Suppressor macrophage (primary cell): ENCODE measurements at regions not wholly inside any gene's neighbourhood (a gene's known extent, or its start where the extent isn't known, plus 50 kb on each side); places are given as distances from the start of the nearest gene placed in this dataset.
"Not testable (repeated sequence)": the region's sequence is repeated elsewhere in the genome, so short reads cannot be mapped to it uniquely, and the experiment has no call there.

Experiments used
- DNase-seq, 4 experiments: peaks; one replicate each; pipeline ENCODE4 v3.0.0-alpha.2; 2020 to 2022

GRCh38 chr20:17891131-17891530, 77.5 kb downstream of the SNX5 start:
- not testable (repeated sequence) for DNase-seq

DNA sequence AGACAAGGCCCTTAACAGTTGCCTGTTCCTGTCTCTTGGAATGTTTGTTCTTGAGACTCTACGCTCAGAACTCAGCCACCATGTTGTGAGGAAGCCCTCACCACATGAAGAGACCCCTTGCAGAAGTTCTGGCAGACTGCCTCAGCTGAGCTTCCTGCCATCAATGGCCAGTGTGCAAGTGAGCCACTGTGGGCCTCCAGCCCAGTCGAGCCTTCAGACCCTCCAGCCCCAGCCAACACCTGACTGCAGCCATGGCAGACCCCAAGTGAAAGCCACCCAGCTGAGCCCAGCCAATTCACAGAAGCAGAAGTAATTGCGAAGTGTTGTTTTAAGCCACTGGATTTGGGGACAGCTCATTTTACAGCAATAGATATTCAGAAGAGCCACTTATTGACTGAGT, 78.3 kb downstream of the SNX5 start:
- DNase-seq, result no peak

DNA sequence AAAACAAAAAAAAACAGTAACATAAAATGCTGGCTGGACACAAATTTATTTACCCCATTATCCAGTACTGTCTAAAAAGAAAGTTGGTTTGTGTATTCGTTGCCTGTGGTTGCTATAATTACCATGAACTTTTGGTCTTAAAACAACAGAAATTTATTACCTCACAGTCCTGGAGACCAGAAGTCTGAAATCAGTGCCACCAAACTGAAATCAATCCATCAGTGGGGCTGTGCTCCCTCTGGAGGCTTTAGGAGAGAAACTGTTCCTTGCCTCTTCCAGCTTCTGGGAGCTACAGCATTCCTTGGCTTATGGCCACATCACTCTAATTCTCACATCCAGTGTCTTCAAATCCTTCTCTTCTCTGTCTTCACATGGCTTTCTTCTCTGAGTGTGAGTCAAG, 79.4 kb downstream of the SNX5 start:
- DNase-seq, result no peak

DNA sequence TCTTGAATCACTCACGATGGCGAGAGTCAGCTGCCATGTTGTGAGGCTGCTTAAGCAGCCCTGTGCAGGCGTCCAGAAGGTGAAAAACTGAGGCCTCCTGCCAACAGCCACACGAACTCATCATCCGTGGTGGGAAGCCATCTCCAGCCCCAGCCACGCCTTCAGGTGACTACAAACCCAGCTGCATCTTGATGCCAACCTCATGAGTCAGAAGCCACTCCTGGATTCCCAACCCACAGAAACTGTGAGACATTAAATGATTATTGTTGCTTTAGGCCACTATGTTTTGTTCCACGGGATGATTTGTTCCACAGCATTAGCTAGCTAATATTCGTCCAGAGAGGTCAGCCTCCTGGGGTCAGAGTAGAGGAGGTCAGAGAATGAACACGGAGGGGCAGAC, 80.5 kb downstream of the SNX5 start:
- no peak for DNase-seq

DNA sequence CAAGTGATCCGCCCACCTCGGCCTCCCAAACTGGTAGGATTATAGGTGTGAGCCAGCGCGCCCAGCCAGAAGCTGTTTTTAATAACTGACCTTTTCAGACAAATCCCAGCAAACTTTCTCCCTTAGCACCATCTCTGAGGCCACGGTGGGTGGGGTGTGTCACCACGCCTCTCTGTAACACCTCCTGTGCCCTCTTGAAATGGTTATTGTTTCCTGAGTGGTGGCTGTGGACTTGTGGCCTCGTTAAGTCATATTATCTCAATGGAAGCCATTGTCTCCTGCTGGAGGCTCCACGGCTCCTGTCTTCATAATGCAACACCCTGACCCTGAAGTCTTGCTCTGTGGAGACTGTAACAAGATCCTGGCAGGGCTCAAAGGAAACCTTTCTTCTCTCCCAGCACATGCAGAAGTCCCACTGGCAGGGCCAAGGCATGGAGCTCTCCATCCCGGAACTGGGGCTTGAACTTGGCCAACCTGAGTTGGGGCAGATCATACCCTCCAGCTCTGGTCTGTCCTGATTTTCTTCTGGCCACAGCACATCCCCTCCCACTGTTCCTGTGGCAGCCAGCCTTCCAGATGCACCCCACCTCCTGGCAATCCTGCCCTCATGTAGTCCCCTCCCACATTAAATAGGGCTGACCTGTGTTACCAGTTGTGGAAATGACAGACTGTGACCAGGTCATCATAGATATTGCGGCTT, 81.1 kb downstream of the SNX5 start:
- DNase-seq, result no peak

DNA sequence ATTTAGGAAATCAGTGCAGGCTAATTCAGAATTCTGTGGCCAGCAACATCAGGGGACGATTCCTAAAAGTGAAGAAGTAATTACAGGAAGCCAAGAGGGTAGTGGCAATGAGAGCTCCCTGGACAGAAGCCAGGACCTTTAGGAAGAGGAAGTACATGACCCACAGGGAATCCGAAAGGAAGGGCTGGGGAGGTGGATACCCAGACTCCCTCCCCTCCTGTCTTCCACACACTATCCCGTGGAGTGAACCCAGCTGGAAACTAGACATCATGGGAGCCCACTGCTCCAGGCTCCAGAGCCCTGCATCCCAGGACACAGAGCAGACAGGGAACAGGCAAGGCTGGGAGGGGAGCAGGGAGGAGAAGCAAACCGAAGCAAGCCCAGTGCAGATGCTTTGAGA, 83.0 kb downstream of the SNX5 start:
- peak; percentile 80 to 93 (median 88) for DNase-seq

GRCh38 chr20:17885076-17885475, 83.5 kb downstream of the SNX5 start:
- no peak for DNase-seq

GRCh38 chr20:17884307-17885003, 84.1 kb downstream of the SNX5 start:
- no peak for DNase-seq

- DNase-seq, result no peak
Measured at GRCh38 chr20:17883592-17884306, 84.8 kb downstream of the SNX5 start.

DNA sequence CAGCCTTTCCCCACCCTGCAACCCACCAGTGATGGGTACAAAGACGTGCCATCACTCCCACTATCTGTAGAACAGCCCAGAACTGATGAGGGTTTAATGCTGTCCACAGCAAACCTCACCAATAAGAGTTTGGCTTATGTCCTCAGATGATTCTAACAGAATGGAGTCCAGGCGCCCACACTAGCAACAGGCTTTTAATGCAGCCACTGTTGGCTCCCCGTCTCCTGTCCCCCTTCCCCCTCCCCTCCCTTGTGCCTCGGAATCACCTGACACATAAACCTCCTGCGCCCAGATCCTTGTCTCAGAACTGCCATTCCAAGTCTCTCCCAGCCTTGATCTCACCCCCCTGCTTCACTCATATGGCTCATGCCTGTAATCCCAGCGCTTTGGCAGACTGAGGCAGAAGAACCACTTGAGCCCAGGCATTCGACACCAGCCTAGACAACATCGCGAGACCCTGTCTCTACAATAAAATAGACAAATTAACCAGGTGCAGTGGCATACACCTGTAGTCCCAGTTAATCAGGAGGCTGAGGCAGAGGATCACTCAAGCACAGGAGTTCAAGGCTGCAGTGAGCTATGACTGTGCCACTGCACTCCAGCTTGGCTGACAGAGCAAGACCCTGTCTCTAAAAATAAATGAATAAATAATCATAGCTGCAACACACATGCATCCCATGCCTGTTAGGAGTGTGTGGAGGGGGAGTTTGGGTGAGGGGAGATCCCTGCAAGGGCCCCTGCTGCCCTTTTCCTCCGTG, 85.6 kb downstream of the SNX5 start:
- no peak for DNase-seq

- no peak for DNase-seq
Measured at GRCh38 chr20:17882065-17882833, 86.3 kb downstream of the SNX5 start.

DNA sequence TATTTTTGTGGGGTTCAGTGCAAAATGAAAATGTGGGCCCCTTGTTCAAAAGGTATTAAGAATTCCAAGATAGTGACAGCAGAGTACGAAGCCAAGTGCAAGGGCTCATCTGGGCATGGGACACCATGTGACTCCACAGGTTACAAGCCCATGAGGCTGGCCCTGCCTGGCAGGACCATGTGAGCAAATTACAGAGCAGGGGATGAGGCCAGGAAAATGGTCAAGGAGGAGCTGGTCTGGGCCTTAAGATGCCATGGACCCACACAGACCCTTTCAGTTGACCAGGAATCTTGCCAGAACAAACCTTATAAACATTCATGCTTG, 86.9 kb downstream of the SNX5 start:
- DNase-seq, result no peak

- DNase-seq, result no peak
Measured at GRCh38 chr20:17878912-17879602, 89.5 kb downstream of the SNX5 start.

- no peak for DNase-seq
Measured at GRCh38 chr20:17878069-17878911, 90.3 kb downstream of the SNX5 start.

- DNase-seq, result peak in 1 of 4 experiments; percentile 7
Measured at GRCh38 chr20:17875981-17876385, 92.6 kb downstream of the SNX5 start.

- DNase-seq, result no peak
Measured at GRCh38 chr20:17875106-17875980, 93.3 kb downstream of the SNX5 start.

DNA sequence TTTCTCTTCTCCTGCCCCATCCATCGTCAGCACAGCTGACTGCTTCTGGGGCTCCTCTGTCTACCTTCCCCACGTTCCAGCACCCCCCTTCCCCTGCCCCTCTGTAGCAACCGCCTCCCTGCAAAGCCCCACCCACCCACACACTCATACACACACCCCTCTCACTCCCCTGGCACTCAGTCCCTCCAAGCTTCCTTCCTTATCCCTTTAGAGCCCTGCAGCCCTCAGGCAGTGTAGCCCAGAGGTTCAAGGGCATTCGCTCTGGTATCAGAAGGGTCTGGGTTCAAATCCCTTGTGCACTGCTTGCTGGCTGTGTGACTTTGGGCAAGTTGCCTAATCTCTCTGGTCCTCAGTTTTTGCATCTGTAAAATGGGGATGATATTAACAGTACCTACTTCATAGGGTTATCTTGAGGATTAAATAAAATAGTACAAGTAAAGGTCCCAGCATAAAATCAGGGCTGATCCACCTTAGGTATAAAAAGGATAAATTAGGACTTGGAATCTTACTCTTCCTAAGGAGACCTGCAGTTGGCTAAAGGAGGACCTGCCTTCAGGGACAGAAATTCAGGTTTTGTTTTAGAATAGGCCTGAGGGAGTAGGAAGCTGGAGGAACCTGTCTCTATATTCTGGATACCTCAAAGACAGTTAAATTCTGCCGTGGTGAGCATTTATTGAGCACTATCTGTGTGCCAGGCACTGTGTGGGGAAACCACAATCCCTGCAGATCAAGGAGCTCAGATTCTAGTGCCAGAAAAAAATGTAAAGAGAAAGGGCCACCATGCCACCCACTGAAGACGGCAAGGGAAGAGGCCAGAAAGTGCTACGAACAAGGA, 94.1 kb downstream of the SNX5 start:
- peak in 1 of 4 experiments; percentile 27 for DNase-seq

GRCh38 chr20:17873410-17874270, 95.0 kb downstream of the SNX5 start:
- DNase-seq, result peak; percentile 19 to 56 (median 42)
